ENCODE measurements at regions not wholly inside any gene's neighbourhood (a gene's known extent, or its start where the extent isn't known, plus 50 kb on each side); places are given as distances from the start of the nearest gene placed in this dataset.

GRCh38 chr7:52064493-52064892, 747.9 kb upstream of the COBL start:
- in situ Hi-C loops (cut with HindIII; ENCODE audit: low sequenced_read_pairs): no loop called here
- DNase-seq (ENCODE audit: low spot score): no peak

GRCh38 chr7:52061666-52062065, 745.1 kb upstream of the COBL start:
- DNase-seq (ENCODE audit: low spot score): no peak
- in situ Hi-C loops (cut with HindIII; ENCODE audit: low sequenced_read_pairs): no loop called here

GRCh38 chr7:52053525-52053924, 736.9 kb upstream of the COBL start:
- in situ Hi-C loops (cut with HindIII; ENCODE audit: low sequenced_read_pairs): no loop called here
- DNase-seq (ENCODE audit: low spot score): no peak

GRCh38 chr7:52030722-52031121, 714.1 kb upstream of the COBL start:
- DNase-seq (ENCODE audit: low spot score): no peak
- in situ Hi-C loops (cut with HindIII; ENCODE audit: low sequenced_read_pairs): no loop called here

- in situ Hi-C loops (cut with HindIII; ENCODE audit: low sequenced_read_pairs): no loop called here
- DNase-seq (ENCODE audit: low spot score): no peak
These were observed 709.5 kb upstream of the COBL start for GRCh38 chr7:52026140-52026539.

- no peak for DNase-seq (ENCODE audit: low spot score)
- in situ Hi-C loops (cut with HindIII; ENCODE audit: low sequenced_read_pairs): no loop called here
These were observed 704.7 kb upstream of the COBL start for GRCh38 chr7:52021343-52021742.

GRCh38 chr7:52018680-52019054, 702.1 kb upstream of the COBL start:
- no peak for DNase-seq (ENCODE audit: low spot score)
- in situ Hi-C loops (cut with HindIII; ENCODE audit: low sequenced_read_pairs): no loop called here

GRCh38 chr7:52017802-52018679, 701.4 kb upstream of the COBL start:
- in situ Hi-C loops (cut with HindIII; ENCODE audit: low sequenced_read_pairs): no loop called here
- no peak for DNase-seq (ENCODE audit: low spot score)

- no peak for DNase-seq (ENCODE audit: low spot score)
- in situ Hi-C loops (cut with HindIII; ENCODE audit: low sequenced_read_pairs): no loop called here
These were observed 692.6 kb upstream of the COBL start for GRCh38 chr7:52009181-52009580.

GRCh38 chr7:52006674-52007073, 690.1 kb upstream of the COBL start:
- in situ Hi-C loops (cut with HindIII; ENCODE audit: low sequenced_read_pairs): no loop called here
- no peak for DNase-seq (ENCODE audit: low spot score)

- in situ Hi-C loops (cut with HindIII; ENCODE audit: low sequenced_read_pairs): no loop called here
- no peak for DNase-seq (ENCODE audit: low spot score)
These were observed 689.0 kb upstream of the COBL start for GRCh38 chr7:52005613-52006012.

- in situ Hi-C loops (cut with HindIII; ENCODE audit: low sequenced_read_pairs): no loop called here
- DNase-seq (ENCODE audit: low spot score): no peak
These were observed 679.1 kb upstream of the COBL start for GRCh38 chr7:51995596-51996179.

- in situ Hi-C loops (cut with HindIII; ENCODE audit: low sequenced_read_pairs): no loop called here
- DNase-seq (ENCODE audit: low spot score): no peak
These were observed 666.0 kb upstream of the COBL start for GRCh38 chr7:51982653-51983052.

- in situ Hi-C loops (cut with HindIII; ENCODE audit: low sequenced_read_pairs): no loop called here
- DNase-seq (ENCODE audit: low spot score): no peak
These were observed 664.2 kb upstream of the COBL start for GRCh38 chr7:51980812-51981211.

- in situ Hi-C loops (cut with HindIII; ENCODE audit: low sequenced_read_pairs): no loop called here
- no peak for DNase-seq (ENCODE audit: low spot score)
These were observed 663.7 kb upstream of the COBL start for GRCh38 chr7:51980313-51980712.

GRCh38 chr7:51977913-51978312, 661.3 kb upstream of the COBL start:
- no peak for DNase-seq (ENCODE audit: low spot score)
- in situ Hi-C loops (cut with HindIII; ENCODE audit: low sequenced_read_pairs): no loop called here

GRCh38 chr7:51973939-51974338, 657.3 kb upstream of the COBL start:
- no peak for DNase-seq (ENCODE audit: low spot score)
- in situ Hi-C loops (cut with HindIII; ENCODE audit: low sequenced_read_pairs): no loop called here

- in situ Hi-C loops (cut with HindIII; ENCODE audit: low sequenced_read_pairs): no loop called here
These were observed 656.5 kb upstream of the COBL start for GRCh38 chr7:51973071-51973470.

GRCh38 chr7:51970961-51971665, 654.5 kb upstream of the COBL start:
- in situ Hi-C loops (cut with HindIII; ENCODE audit: low sequenced_read_pairs): no loop called here
- no peak for DNase-seq (ENCODE audit: low spot score)

More at GRCh38 chr7:51973071-51973470, 656.5 kb upstream of the COBL start:
- no peak for DNase-seq (ENCODE audit: low spot score)

GRCh38 chr7:51968461-51968860, 651.9 kb upstream of the COBL start:
- DNase-seq (ENCODE audit: low spot score): no peak
- in situ Hi-C loops (cut with HindIII; ENCODE audit: low sequenced_read_pairs): no loop called here
